Type B pancreatic cell (in vitro differentiated cells): ENCODE measurements at regions not wholly inside any gene's neighbourhood (a gene's known extent, or its start where the extent isn't known, plus 50 kb on each side); places are given as distances from the start of the nearest gene placed in this dataset.

Source experiments
- DNase-seq: peaks from one replicate; pipeline ENCODE4 v3.0.0; 2021; ENCODE audit warnings: mixed read lengths; ENCODE audit not compliant: unreplicated experiment; ENCODE audit errors: extremely low spot score
- H3K27ac Mint-ChIP-seq: 2 replicates; pipeline ENCODE4 v1.8.0; 2021; ENCODE audit warnings: mild to moderate bottlenecking, mixed read lengths
- H3K27me3 Mint-ChIP-seq: 2 replicates; pipeline ENCODE4 v1.8.0; 2021; ENCODE audit warnings: mixed read lengths
- H3K36me3 Mint-ChIP-seq: 2 replicates; pipeline ENCODE4 v1.8.0; 2021; ENCODE audit warnings: mixed read lengths
- H3K4me1 Mint-ChIP-seq: one replicate; pipeline ENCODE4 v1.8.0; 2021; ENCODE audit warnings: mixed read lengths; ENCODE audit not compliant: unreplicated experiment
- H3K4me3 Mint-ChIP-seq: 2 replicates; pipeline ENCODE4 v1.8.0; 2021; ENCODE audit warnings: mild to moderate bottlenecking, mixed read lengths
- H3K9me3 Mint-ChIP-seq: 2 replicates; pipeline ENCODE4 v1.8.0; 2021; ENCODE audit warnings: mixed read lengths
- TF ChIP-seq, protein P1 (sequence below): fragments of 200-600 bp; sonication (generic); conservative IDR thresholded peaks from 2 replicates; pipeline ENCODE4 v1.5.0; 2021; ENCODE audit warnings: antibody characterized with exemption, mild to moderate bottlenecking

- DNase-seq: no peak
- H3K4me3 Mint-ChIP-seq: no peak overlapping the region
- H3K4me1 Mint-ChIP-seq: no peaks in the 10 kb centered on the region
- H3K36me3 Mint-ChIP-seq: no peaks in the 10 kb centered on the region
- H3K27ac Mint-ChIP-seq: no peak overlapping the region
- H3K9me3 Mint-ChIP-seq: no peaks in the 10 kb centered on the region
- H3K27me3 Mint-ChIP-seq: peaks cover 21% of the 10 kb centered on the region
- TF ChIP-seq, protein P1, sequence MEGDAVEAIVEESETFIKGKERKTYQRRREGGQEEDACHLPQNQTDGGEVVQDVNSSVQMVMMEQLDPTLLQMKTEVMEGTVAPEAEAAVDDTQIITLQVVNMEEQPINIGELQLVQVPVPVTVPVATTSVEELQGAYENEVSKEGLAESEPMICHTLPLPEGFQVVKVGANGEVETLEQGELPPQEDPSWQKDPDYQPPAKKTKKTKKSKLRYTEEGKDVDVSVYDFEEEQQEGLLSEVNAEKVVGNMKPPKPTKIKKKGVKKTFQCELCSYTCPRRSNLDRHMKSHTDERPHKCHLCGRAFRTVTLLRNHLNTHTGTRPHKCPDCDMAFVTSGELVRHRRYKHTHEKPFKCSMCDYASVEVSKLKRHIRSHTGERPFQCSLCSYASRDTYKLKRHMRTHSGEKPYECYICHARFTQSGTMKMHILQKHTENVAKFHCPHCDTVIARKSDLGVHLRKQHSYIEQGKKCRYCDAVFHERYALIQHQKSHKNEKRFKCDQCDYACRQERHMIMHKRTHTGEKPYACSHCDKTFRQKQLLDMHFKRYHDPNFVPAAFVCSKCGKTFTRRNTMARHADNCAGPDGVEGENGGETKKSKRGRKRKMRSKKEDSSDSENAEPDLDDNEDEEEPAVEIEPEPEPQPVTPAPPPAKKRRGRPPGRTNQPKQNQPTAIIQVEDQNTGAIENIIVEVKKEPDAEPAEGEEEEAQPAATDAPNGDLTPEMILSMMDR: no peak
Measured at GRCh38 chr12:114253976-114254778, 151.8 kb downstream of the TBX5 start.

- Mint-ChIP-seq H3K27ac (no peak overlapping the region), H3K27me3 (peaks cover 34% of the 10 kb centered on the region), H3K4me1 (peaks cover 10% of the 10 kb centered on the region), H3K4me3 (no peak overlapping the region), H3K36me3 (no peaks in the 10 kb centered on the region), H3K9me3 (no peaks in the 10 kb centered on the region)
- DNase-seq: no peak
- TF ChIP-seq, protein P1: no peak
Measured at GRCh38 chr12:114248527-114248926, 157.4 kb downstream of the TBX5 start.

GRCh38 chr12:114245555-114245954 is 160.4 kb downstream of the TBX5 start:
- H3K27ac Mint-ChIP-seq: no peak overlapping the region
- no peaks in the 10 kb centered on the region for H3K9me3 Mint-ChIP-seq
- H3K36me3 Mint-ChIP-seq: no peaks in the 10 kb centered on the region
- peaks cover 10% of the 10 kb centered on the region for H3K4me1 Mint-ChIP-seq
- DNase-seq: no peak
- no peak overlapping the region for H3K4me3 Mint-ChIP-seq
- TF ChIP-seq, protein P1: no peak
- peaks cover 29% of the 10 kb centered on the region for H3K27me3 Mint-ChIP-seq

GRCh38 chr12:114241973-114242434 is 163.9 kb downstream of the TBX5 start:
- Mint-ChIP-seq H3K4me3 (no peak overlapping the region), H3K27me3 (peaks cover 41% of the 10 kb centered on the region), H3K27ac (no peak overlapping the region), H3K4me1 (peaks cover 22% of the 10 kb centered on the region), H3K36me3 (no peaks in the 10 kb centered on the region), H3K9me3 (no peaks in the 10 kb centered on the region)
- TF ChIP-seq, protein P1: no peak
- DNase-seq: no peak

- no peaks in the 10 kb centered on the region for H3K9me3 Mint-ChIP-seq
- H3K27ac Mint-ChIP-seq: no peak overlapping the region
Measured at GRCh38 chr12:114240288-114240687, 165.7 kb downstream of the TBX5 start.

More at GRCh38 chr12:114240288-114240687, 165.7 kb downstream of the TBX5 start:
- Mint-ChIP-seq H3K36me3 (no peaks in the 10 kb centered on the region), H3K4me1 (peaks cover 17% of the 10 kb centered on the region), H3K27me3 (peaks cover 33% of the 10 kb centered on the region), H3K4me3 (no peak overlapping the region)
- TF ChIP-seq, protein P1: no peak
- no peak for DNase-seq
